AG04450 (cell line): ENCODE measurements at regions not wholly inside any gene's neighbourhood (a gene's known extent, or its start where the extent isn't known, plus 50 kb on each side); places are given as distances from the start of the nearest gene placed in this dataset.

Source experiments
- CTCF ChIA-PET: fragments of 300-600, 350-600 bp; formaldehyde crosslinking; extraction: SDS; loops from one replicate; lab custom pipeline; 2022; ENCODE audit warnings: antibody characterized with exemption, inconsistent platforms; lab: Charles Lee
- POLR2A ChIA-PET: fragments of 350-600 bp; formaldehyde crosslinking; extraction: SDS; loops from one replicate; lab custom pipeline; 2021; ENCODE audit warnings: antibody characterized with exemption, inconsistent platforms; lab: Yijun Ruan, JAX
- DNase-seq: peaks from one replicate; pipeline ENCODE4 v3.0.0-alpha.2; 2011; ENCODE audit warnings: low read depth, low spot score
- H3K27ac ChIP-seq: one replicate; pipeline ENCODE4 v1.5.1; 2012; ENCODE audit warnings: low read depth, low read length, control low read depth
- H3K27me3 ChIP-seq: one replicate; pipeline ENCODE4 v1.6.0; 2012; ENCODE audit warnings: low read length; ENCODE audit not compliant: control insufficient read depth, insufficient read depth
- H3K4me3 ChIP-seq: 2 replicates; pipeline ENCODE4 v1.5.1; 2011; ENCODE audit warnings: mild to moderate bottlenecking, low read depth, low read length, control low read depth
- H3K9me3 ChIP-seq: 2 replicates; pipeline ENCODE4 v1.5.1; 2012; ENCODE audit warnings: low read length; ENCODE audit not compliant: control insufficient read depth, insufficient read depth
- TF ChIP-seq, protein P1 (sequence below): IDR thresholded peaks from 2 replicates; pipeline ENCODE4 v1.5.1; 2011; ENCODE audit warnings: low read depth, low read length, control low read depth, inconsistent platforms

- Histone ChIP-seq H3K27me3 (no peaks in the 10 kb centered on the region), H3K9me3 (no peaks in the 10 kb centered on the region), H3K27ac (no peak overlapping the region), H3K4me3 (no peak overlapping the region)
- DNase-seq, result no peak
- ChIA-PET CTCF (interaction anchor here (0.5 to 0.6 kb wide), 2 partner anchors 842 to 1325 kb away, joined by 3 read pairs; no protein-coding TSS in a partner anchor), POLR2A (interaction anchor here (0.5 kb wide), 1 partner anchor 318 kb away, joined by 7 read pairs; no protein-coding TSS in a partner anchor)
- TF ChIP-seq, protein P1, sequence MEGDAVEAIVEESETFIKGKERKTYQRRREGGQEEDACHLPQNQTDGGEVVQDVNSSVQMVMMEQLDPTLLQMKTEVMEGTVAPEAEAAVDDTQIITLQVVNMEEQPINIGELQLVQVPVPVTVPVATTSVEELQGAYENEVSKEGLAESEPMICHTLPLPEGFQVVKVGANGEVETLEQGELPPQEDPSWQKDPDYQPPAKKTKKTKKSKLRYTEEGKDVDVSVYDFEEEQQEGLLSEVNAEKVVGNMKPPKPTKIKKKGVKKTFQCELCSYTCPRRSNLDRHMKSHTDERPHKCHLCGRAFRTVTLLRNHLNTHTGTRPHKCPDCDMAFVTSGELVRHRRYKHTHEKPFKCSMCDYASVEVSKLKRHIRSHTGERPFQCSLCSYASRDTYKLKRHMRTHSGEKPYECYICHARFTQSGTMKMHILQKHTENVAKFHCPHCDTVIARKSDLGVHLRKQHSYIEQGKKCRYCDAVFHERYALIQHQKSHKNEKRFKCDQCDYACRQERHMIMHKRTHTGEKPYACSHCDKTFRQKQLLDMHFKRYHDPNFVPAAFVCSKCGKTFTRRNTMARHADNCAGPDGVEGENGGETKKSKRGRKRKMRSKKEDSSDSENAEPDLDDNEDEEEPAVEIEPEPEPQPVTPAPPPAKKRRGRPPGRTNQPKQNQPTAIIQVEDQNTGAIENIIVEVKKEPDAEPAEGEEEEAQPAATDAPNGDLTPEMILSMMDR, result no peak
Measured at GRCh38 chr3:22939349-22939748, 263.8 kb upstream of the UBE2E2 start.

DNA sequence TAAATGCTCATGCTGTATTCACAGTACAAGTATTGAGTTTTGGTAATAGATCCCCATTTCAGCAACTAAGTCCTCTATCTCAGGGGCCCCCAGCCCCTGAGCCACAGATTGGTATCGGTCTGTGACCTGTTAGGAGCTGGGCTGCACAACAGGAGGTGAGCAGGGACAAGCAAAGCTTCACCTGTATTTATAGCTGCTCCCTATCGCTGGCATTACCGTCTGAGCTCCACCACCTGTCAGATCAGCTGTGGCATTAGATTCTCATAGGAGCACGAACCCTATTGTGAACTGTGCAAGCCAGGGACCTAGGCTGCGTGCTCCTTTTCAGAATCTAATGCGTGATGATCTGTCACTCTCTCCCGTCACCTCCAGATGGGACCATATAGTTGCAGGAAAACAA is 262.8 kb upstream of the UBE2E2 start:
- H3K27ac ChIP-seq, result no peak overlapping the region
- ChIA-PET POLR2A (no interaction called here), CTCF (interaction anchor here (1.2 kb wide), 1 partner anchor 18 kb away, joined by 3 read pairs; no protein-coding TSS in a partner anchor)
- H3K9me3 ChIP-seq, result no peaks in the 10 kb centered on the region
- DNase-seq, result no peak
- H3K4me3 ChIP-seq, result no peak overlapping the region
- TF ChIP-seq, protein P1, result no peak
- no peaks in the 10 kb centered on the region for H3K27me3 ChIP-seq

DNA sequence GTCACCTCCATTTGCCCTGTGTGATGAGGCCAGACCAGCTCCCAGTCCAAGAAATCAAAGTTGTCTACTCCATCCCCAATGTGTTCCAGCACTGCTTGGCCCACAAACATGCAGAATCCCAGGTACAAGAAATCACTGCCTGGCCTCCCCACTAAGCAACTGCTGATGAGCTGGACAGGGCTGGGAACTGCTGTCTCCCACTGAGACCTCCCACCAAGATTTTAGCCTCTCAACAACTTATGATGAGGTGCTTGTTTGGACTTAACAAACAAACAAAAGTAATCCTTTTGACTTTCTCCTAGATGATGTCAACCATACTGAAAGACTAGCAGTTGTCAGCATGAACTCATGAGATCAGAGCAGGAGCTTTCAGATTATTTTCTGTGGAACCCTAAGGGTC is 260.1 kb upstream of the UBE2E2 start:
- POLR2A ChIA-PET, result no interaction called here
- CTCF ChIA-PET, result no interaction called here
- TF ChIP-seq, protein P1, result no peak
- H3K27ac ChIP-seq, result no peak overlapping the region
- no peaks in the 10 kb centered on the region for H3K9me3 ChIP-seq
- no peak for DNase-seq
- no peak overlapping the region for H3K4me3 ChIP-seq
- no peaks in the 10 kb centered on the region for H3K27me3 ChIP-seq

- no peak overlapping the region for H3K4me3 ChIP-seq
- ChIA-PET POLR2A (no interaction called here), CTCF (interaction anchor here (0.9 kb wide), 1 partner anchor 13 kb away, joined by 5 read pairs; no protein-coding TSS in a partner anchor)
- DNase-seq, result no peak
- no peaks in the 10 kb centered on the region for H3K27me3 ChIP-seq
- H3K27ac ChIP-seq, result no peak overlapping the region
- H3K9me3 ChIP-seq, result no peaks in the 10 kb centered on the region
- TF ChIP-seq, protein P1, result no peak
Measured at GRCh38 chr3:22947851-22948250, 255.3 kb upstream of the UBE2E2 start.

DNA sequence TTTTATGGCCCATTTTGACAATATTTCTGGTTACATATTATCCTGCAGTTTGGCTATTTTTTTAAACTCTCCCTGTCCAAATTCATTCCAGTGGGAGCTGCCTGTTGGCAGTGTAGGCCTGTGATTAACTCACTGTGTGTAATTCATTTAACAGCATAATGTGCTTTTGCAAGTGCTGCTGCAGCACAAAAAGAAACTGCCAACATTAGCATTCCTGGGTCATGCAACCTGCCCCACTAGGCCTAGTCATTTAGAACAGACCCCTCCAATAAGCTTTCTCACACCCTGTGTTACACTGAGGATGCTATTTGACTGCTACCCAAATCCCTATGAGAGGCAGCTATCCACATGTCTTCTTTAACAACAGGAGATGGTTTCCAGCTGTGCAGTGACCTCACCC is 251.2 kb upstream of the UBE2E2 start:
- H3K27ac ChIP-seq, result no peak overlapping the region
- no peaks in the 10 kb centered on the region for H3K27me3 ChIP-seq
- CTCF ChIA-PET, result interaction anchor here (1.2 kb wide), 1 partner anchor 9 kb away, joined by 9 read pairs; no protein-coding TSS in a partner anchor
- TF ChIP-seq, protein P1, result no peak
- POLR2A ChIA-PET, result no interaction called here
- no peak for DNase-seq
- H3K4me3 ChIP-seq, result no peak overlapping the region
- no peaks in the 10 kb centered on the region for H3K9me3 ChIP-seq
